Neural progenitor cell (in vitro differentiated cells): ENCODE measurements at regions not wholly inside any gene's neighbourhood (a gene's known extent, or its start where the extent isn't known, plus 50 kb on each side); places are given as distances from the start of the nearest gene placed in this dataset.

Source experiments
- EZH2phosphoT487 ChIP-seq: fragments of 200-600 bp; sonication (generic); IDR thresholded peaks from 2 replicates; pipeline ENCODE4 v1.6.1; 2017; ENCODE audit warnings: antibody characterized with exemption
- TF ChIP-seq, protein P1 (sequence below): fragments of 200-600 bp; sonication (generic); IDR thresholded peaks from 2 replicates; pipeline ENCODE4 v1.5.1; 2017; ENCODE audit warnings: antibody characterized with exemption, mild to moderate bottlenecking

DNA sequence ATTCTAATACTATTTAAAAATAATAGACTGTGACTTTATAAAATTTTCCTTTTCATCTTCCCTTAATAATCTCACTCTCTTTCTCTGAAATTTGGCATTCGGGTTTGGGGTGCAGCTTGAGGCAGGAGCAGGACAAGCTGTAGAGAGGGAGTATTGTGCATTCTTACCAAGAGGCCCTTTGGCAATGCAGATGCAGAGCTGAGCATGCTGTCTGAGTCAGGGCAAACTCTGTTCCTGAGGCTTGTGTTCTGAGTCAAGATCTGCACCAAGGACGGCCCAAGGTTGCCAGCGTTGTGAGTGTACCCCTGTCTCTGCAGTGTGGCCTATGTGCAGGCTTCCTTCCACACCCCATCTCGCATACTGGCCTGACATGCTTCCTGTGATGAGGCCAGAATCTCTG, 343.8 kb upstream of the FRG2C start:
- TF ChIP-seq, protein P1, sequence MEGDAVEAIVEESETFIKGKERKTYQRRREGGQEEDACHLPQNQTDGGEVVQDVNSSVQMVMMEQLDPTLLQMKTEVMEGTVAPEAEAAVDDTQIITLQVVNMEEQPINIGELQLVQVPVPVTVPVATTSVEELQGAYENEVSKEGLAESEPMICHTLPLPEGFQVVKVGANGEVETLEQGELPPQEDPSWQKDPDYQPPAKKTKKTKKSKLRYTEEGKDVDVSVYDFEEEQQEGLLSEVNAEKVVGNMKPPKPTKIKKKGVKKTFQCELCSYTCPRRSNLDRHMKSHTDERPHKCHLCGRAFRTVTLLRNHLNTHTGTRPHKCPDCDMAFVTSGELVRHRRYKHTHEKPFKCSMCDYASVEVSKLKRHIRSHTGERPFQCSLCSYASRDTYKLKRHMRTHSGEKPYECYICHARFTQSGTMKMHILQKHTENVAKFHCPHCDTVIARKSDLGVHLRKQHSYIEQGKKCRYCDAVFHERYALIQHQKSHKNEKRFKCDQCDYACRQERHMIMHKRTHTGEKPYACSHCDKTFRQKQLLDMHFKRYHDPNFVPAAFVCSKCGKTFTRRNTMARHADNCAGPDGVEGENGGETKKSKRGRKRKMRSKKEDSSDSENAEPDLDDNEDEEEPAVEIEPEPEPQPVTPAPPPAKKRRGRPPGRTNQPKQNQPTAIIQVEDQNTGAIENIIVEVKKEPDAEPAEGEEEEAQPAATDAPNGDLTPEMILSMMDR = no peak
- no peak for TF ChIP-seq EZH2phosphoT487
